Stimulated activated CD8-positive, alpha-beta memory T cell treated with anti-CD3 and anti-CD28 coated beads, Interleukin-2, amount 100 ng/mL, for 48 hours (primary cell): ENCODE measurements at regions not wholly inside any gene's neighbourhood (a gene's known extent, or its start where the extent isn't known, plus 50 kb on each side); places are given as distances from the start of the nearest gene placed in this dataset.

Source experiments
- DNase-seq, 2 donors: peaks; one replicate each; pipeline ENCODE4 v3.0.0-alpha.2; 2020; ENCODE audit warnings: low read depth in 2 of 2

- DNase-seq: no peak
Observed at GRCh38 chr2:221335219-221335752, 236.8 kb downstream of the EPHA4 start.

- DNase-seq: no peak
Observed at GRCh38 chr2:221336967-221337366, 235.1 kb downstream of the EPHA4 start.

GRCh38 chr2:221337957-221338685, 234.0 kb downstream of the EPHA4 start:
- DNase-seq: no peak

- no peak for DNase-seq
Observed at GRCh38 chr2:221342388-221342787, 229.7 kb downstream of the EPHA4 start.

- DNase-seq: no peak
Observed at GRCh38 chr2:221343524-221343923, 228.6 kb downstream of the EPHA4 start.

GRCh38 chr2:221345516-221345915, 226.6 kb downstream of the EPHA4 start:
- no peak for DNase-seq

- no peak for DNase-seq
Observed at GRCh38 chr2:221346411-221346810, 225.7 kb downstream of the EPHA4 start.

- no peak for DNase-seq
Observed at GRCh38 chr2:221347471-221347870, 224.6 kb downstream of the EPHA4 start.

GRCh38 chr2:221350616-221351015, 221.5 kb downstream of the EPHA4 start:
- DNase-seq: no peak

GRCh38 chr2:221353201-221353600, 218.9 kb downstream of the EPHA4 start:
- no peak for DNase-seq

GRCh38 chr2:221360312-221360711, 211.8 kb downstream of the EPHA4 start:
- no peak for DNase-seq

- DNase-seq: no peak
Observed at GRCh38 chr2:221360742-221361141, 211.4 kb downstream of the EPHA4 start.

GRCh38 chr2:221361633-221362032, 210.5 kb downstream of the EPHA4 start:
- DNase-seq: no peak

- no peak for DNase-seq
Observed at GRCh38 chr2:221364672-221365071, 207.4 kb downstream of the EPHA4 start.
